ENCODE measurements at regions not wholly inside any gene's neighbourhood (a gene's known extent, or its start where the extent isn't known, plus 50 kb on each side); places are given as distances from the start of the nearest gene placed in this dataset.

- TF ChIP-seq SP1 (IDR thresholded peaks at IDR 0.05; ENCODE audit: low read depth, low read length) (no peak), POLR2A (IDR thresholded peaks at IDR 0.05; ENCODE audit: low read depth, low read length) (no peak), CREB1 (IDR thresholded peaks at IDR 0.05; ENCODE audit: low read depth) (no peak), JUND (IDR thresholded peaks at IDR 0.05; ENCODE audit: low read depth, low read length) (no peak), E2F4 (IDR thresholded peaks at IDR 0.05; ENCODE audit: low read depth, low read length) (no peak), TCF3 (IDR thresholded peaks at IDR 0.05; ENCODE audit: borderline replicate concordance, insufficient read depth, low read depth, low read length) (no peak), PRDM15 (CRISPR knock-in tag; IDR thresholded peaks at IDR 0.05) (no peak), BRCA1 (IDR thresholded peaks at IDR 0.05; ENCODE audit: low read depth, low read length) (no peak)
- TF ChIP-seq, protein P1, sequence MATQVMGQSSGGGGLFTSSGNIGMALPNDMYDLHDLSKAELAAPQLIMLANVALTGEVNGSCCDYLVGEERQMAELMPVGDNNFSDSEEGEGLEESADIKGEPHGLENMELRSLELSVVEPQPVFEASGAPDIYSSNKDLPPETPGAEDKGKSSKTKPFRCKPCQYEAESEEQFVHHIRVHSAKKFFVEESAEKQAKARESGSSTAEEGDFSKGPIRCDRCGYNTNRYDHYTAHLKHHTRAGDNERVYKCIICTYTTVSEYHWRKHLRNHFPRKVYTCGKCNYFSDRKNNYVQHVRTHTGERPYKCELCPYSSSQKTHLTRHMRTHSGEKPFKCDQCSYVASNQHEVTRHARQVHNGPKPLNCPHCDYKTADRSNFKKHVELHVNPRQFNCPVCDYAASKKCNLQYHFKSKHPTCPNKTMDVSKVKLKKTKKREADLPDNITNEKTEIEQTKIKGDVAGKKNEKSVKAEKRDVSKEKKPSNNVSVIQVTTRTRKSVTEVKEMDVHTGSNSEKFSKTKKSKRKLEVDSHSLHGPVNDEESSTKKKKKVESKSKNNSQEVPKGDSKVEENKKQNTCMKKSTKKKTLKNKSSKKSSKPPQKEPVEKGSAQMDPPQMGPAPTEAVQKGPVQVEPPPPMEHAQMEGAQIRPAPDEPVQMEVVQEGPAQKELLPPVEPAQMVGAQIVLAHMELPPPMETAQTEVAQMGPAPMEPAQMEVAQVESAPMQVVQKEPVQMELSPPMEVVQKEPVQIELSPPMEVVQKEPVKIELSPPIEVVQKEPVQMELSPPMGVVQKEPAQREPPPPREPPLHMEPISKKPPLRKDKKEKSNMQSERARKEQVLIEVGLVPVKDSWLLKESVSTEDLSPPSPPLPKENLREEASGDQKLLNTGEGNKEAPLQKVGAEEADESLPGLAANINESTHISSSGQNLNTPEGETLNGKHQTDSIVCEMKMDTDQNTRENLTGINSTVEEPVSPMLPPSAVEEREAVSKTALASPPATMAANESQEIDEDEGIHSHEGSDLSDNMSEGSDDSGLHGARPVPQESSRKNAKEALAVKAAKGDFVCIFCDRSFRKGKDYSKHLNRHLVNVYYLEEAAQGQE (IDR thresholded peaks at IDR 0.05; ENCODE audit: low read depth, low read length) = no peak
- TF ChIP-seq, protein P2, sequence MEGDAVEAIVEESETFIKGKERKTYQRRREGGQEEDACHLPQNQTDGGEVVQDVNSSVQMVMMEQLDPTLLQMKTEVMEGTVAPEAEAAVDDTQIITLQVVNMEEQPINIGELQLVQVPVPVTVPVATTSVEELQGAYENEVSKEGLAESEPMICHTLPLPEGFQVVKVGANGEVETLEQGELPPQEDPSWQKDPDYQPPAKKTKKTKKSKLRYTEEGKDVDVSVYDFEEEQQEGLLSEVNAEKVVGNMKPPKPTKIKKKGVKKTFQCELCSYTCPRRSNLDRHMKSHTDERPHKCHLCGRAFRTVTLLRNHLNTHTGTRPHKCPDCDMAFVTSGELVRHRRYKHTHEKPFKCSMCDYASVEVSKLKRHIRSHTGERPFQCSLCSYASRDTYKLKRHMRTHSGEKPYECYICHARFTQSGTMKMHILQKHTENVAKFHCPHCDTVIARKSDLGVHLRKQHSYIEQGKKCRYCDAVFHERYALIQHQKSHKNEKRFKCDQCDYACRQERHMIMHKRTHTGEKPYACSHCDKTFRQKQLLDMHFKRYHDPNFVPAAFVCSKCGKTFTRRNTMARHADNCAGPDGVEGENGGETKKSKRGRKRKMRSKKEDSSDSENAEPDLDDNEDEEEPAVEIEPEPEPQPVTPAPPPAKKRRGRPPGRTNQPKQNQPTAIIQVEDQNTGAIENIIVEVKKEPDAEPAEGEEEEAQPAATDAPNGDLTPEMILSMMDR (IDR thresholded peaks at IDR 0.05 in 2 of 3, conservative IDR thresholded peaks at IDR 0.05 in 1 of 3; ENCODE audit: control insufficient read depth in 2 of 3, extremely low read depth in 1 of 3, insufficient read depth in 1 of 3, low read depth in 3 of 3, low read length in 3 of 3) = no peak
- TF ChIP-seq, protein P3, sequence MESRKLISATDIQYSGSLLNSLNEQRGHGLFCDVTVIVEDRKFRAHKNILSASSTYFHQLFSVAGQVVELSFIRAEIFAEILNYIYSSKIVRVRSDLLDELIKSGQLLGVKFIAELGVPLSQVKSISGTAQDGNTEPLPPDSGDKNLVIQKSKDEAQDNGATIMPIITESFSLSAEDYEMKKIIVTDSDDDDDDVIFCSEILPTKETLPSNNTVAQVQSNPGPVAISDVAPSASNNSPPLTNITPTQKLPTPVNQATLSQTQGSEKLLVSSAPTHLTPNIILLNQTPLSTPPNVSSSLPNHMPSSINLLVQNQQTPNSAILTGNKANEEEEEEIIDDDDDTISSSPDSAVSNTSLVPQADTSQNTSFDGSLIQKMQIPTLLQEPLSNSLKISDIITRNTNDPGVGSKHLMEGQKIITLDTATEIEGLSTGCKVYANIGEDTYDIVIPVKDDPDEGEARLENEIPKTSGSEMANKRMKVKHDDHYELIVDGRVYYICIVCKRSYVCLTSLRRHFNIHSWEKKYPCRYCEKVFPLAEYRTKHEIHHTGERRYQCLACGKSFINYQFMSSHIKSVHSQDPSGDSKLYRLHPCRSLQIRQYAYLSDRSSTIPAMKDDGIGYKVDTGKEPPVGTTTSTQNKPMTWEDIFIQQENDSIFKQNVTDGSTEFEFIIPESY (IDR thresholded peaks at IDR 0.05) = no peak
These were observed 475.9 kb downstream of the SQOR start for GRCh38 chr15:46110755-46111154.

Data from GM12878 (cell line).